ENCODE measurements at regions not wholly inside any gene's neighbourhood (a gene's known extent, or its start where the extent isn't known, plus 50 kb on each side); places are given as distances from the start of the nearest gene placed in this dataset.

DNA sequence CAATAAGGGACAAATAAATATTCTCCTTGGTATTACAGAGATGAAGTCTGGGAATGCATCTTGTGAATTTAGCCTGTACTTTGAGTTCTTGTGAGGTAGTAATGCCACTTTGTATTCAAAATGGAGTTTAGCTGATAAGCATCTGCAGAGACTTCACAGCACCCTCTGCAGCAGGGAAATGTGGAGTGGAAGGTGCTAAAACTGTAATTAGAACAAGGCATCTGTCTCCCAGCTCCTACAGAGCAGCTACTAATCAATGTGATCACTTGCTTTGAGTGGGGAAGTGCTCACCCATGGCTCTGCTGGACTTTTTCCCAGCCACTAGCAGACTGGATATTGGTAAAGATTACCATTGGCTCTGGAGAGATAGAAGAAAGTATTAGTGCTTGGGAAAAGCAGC lies 56.2 kb upstream of the TMEFF2 start:
- H3K4me3 Mint-ChIP-seq, result no peak overlapping the region

DNA sequence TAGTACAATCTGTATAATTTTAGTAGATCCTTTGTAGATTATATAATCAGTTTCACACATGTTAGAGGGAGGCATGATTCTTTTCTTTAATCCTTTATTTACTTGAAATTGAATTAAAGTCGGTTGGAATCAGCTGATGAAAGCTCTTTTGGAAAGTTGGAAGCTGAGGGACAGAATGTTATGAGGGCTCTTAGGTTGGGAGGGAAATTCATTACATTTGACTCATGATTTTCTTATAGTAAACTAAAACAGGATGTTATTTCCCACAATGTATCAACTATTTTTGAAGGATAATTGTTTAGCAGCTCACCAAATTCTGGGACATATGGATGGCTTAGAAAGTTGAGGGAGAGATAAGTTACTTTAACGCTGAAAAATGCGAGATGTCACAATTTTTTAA lies 52.7 kb upstream of the TMEFF2 start:
- DNase-seq (no peak), ATAC-seq (ENCODE audit: low read depth in 2 of 2) (no peak)
- no peak overlapping the region for H3K4me3 Mint-ChIP-seq
- no peaks in the 10 kb centered on the region for H3K27me3 Mint-ChIP-seq
- no peak overlapping the region for H3K27ac Mint-ChIP-seq
- no peaks in the 10 kb centered on the region for H3K9me3 Mint-ChIP-seq
- no peaks in the 10 kb centered on the region for H3K4me1 Mint-ChIP-seq
- no peaks in the 10 kb centered on the region for H3K36me3 Mint-ChIP-seq

More for the DNA sequence above, 56.2 kb upstream of the TMEFF2 start:
- no peaks in the 10 kb centered on the region for H3K9me3 Mint-ChIP-seq
- DNase-seq (no peak), ATAC-seq (ENCODE audit: low read depth in 2 of 2) (no peak)
- H3K36me3 Mint-ChIP-seq, result no peaks in the 10 kb centered on the region
- no peak overlapping the region for H3K27ac Mint-ChIP-seq
- H3K4me1 Mint-ChIP-seq, result no peaks in the 10 kb centered on the region
- H3K27me3 Mint-ChIP-seq, result no peaks in the 10 kb centered on the region

DNA sequence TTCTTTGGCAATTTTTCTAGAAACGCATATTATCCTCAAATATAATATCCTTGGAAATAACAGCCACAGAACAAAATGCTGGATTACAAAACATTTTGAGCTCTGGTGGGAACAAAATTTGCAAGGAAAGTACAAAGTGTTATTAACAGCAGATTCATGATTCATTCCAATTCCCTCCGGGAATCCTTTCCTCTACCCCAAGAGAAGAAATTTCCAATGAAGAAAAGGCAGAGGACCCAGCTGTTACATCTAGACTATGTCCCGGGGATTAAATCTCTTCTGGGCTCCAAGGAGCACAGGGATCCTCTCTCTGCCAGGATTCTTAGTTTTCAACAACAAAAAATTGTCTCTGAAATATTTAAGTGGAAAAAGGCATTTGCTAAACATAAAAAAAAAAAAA lies 51.6 kb upstream of the TMEFF2 start:
- Mint-ChIP-seq H3K4me1 (no peaks in the 10 kb centered on the region), H3K27me3 (no peaks in the 10 kb centered on the region), H3K4me3 (no peak overlapping the region), H3K27ac (no peak overlapping the region), H3K9me3 (no peaks in the 10 kb centered on the region), H3K36me3 (no peaks in the 10 kb centered on the region)
- no peak for DNase-seq
- ATAC-seq (ENCODE audit: low read depth in 2 of 2), result no peak

DNA sequence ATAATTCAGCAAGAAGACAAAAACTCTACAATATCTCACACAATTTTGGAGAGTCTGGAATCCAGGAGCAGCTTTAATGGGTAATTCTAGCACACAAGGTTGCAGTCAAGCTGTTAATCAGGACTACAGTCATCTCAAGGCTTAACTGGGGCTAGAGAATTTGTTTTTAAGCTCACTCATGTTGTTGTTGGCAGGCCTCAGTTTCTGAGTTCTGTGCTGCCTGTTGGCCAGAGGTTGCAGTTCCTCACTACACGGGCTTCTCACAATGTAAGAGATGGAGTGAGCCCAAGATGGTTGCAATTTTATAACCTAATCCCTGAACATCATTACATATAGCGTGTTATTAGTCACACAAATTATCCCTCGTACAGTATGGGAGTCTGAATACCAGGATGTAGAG lies 50.6 kb upstream of the TMEFF2 start:
- DNase-seq, result no peak

More for the DNA sequence above, 50.6 kb upstream of the TMEFF2 start:
- H3K4me3 Mint-ChIP-seq, result no peak overlapping the region
- H3K9me3 Mint-ChIP-seq, result no peaks in the 10 kb centered on the region
- no peak for ATAC-seq (ENCODE audit: low read depth in 2 of 2)
- H3K27ac Mint-ChIP-seq, result no peak overlapping the region
- no peaks in the 10 kb centered on the region for H3K36me3 Mint-ChIP-seq
- no peaks in the 10 kb centered on the region for H3K27me3 Mint-ChIP-seq
- no peaks in the 10 kb centered on the region for H3K4me1 Mint-ChIP-seq
